Mesodermal cell (in vitro differentiated cells): ENCODE measurements at regions not wholly inside any gene's neighbourhood (a gene's known extent, or its start where the extent isn't known, plus 50 kb on each side); places are given as distances from the start of the nearest gene placed in this dataset.

ENCODE experiments used
- H3K27ac ChIP-seq: 2 replicates; pipeline ENCODE4 v1.7.0; 2013; ENCODE audit warnings: mild to moderate bottlenecking, low read depth, low read length, moderate library complexity; ENCODE audit not compliant: severe bottlenecking
- H3K36me3 ChIP-seq: 2 replicates; pipeline ENCODE4 v1.7.1; 2013; ENCODE audit warnings: mild to moderate bottlenecking, low read length, moderate library complexity; ENCODE audit not compliant: control insufficient read depth, insufficient read depth
- H3K4me1 ChIP-seq: one replicate; pipeline ENCODE4 v1.7.1; 2013; ENCODE audit warnings: mild to moderate bottlenecking, low read length; ENCODE audit not compliant: insufficient read depth, control insufficient read depth, poor library complexity, severe bottlenecking
- H3K4me3 ChIP-seq: 2 replicates; pipeline ENCODE4 v1.7.0; 2013; ENCODE audit warnings: low read length, control low read depth, mild to moderate bottlenecking; ENCODE audit not compliant: insufficient read depth, poor library complexity, severe bottlenecking; ENCODE audit errors: extremely low read depth
- H3K9me3 ChIP-seq: 2 replicates; pipeline ENCODE4 v1.7.1; 2013; ENCODE audit warnings: mild to moderate bottlenecking, low read length, moderate library complexity; ENCODE audit not compliant: control insufficient read depth
- WGBS, 2 experiments: methylation state at CpG; one replicate each; pipeline ENCODE4 v1.1.5; 2013; ENCODE audit warnings: missing lambda C conversion rate in 2 of 2; ENCODE audit not compliant: insufficient coverage in 2 of 2; 5-methylcytosine and 5-hydroxymethylcytosine counted together

GRCh38 chr13:26456650-26457049 is 100.8 kb upstream of the WASF3 start:
- Histone ChIP-seq H3K4me3 (no peak overlapping the region), H3K4me1 (peaks cover 3% of the 10 kb centered on the region), H3K27ac (no peak overlapping the region), H3K9me3 (no peaks in the 10 kb centered on the region), H3K36me3 (no peaks in the 10 kb centered on the region)
- 100% methylated on average over 2 of the region's 2 CpGs; no CpG with 5 or more reads in 1 of the 2 experiments for WGBS, 2 experiments

GRCh38 chr13:26457212-26457611 is 100.3 kb upstream of the WASF3 start:
- H3K27ac ChIP-seq, result no peak overlapping the region
- H3K36me3 ChIP-seq, result no peaks in the 10 kb centered on the region
- H3K4me1 ChIP-seq, result peaks cover 3% of the 10 kb centered on the region
- H3K4me3 ChIP-seq, result no peak overlapping the region
- H3K9me3 ChIP-seq, result no peaks in the 10 kb centered on the region

- Histone ChIP-seq H3K4me1 (peaks cover 3% of the 10 kb centered on the region), H3K9me3 (no peaks in the 10 kb centered on the region), H3K27ac (no peak overlapping the region), H3K4me3 (no peak overlapping the region), H3K36me3 (no peaks in the 10 kb centered on the region)
- 86 to 97% methylated on average over 6 to 10 of the region's 10 CpGs for WGBS, 2 experiments
Observed at GRCh38 chr13:26458196-26458749, 99.2 kb upstream of the WASF3 start.

- Histone ChIP-seq H3K27ac (no peak overlapping the region), H3K36me3 (no peaks in the 10 kb centered on the region), H3K9me3 (no peaks in the 10 kb centered on the region), H3K4me1 (peaks cover 3% of the 10 kb centered on the region), H3K4me3 (no peak overlapping the region)
- 77 to 93% methylated on average over 6 of the region's 9 CpGs for WGBS, 2 experiments
Observed at GRCh38 chr13:26459276-26460131, 98.0 kb upstream of the WASF3 start.

GRCh38 chr13:26460648-26461047 is 96.8 kb upstream of the WASF3 start:
- H3K4me3 ChIP-seq, result no peak overlapping the region
- 81 to 83% methylated on average over 4 to 6 of the region's 6 CpGs for WGBS, 2 experiments
- no peak overlapping the region for H3K27ac ChIP-seq
- no peaks in the 10 kb centered on the region for H3K36me3 ChIP-seq
- H3K9me3 ChIP-seq, result no peaks in the 10 kb centered on the region
- peaks cover 3% of the 10 kb centered on the region for H3K4me1 ChIP-seq

GRCh38 chr13:26463296-26463695 is 94.2 kb upstream of the WASF3 start:
- Histone ChIP-seq H3K9me3 (no peaks in the 10 kb centered on the region), H3K4me1 (peaks cover 3% of the 10 kb centered on the region), H3K36me3 (no peaks in the 10 kb centered on the region), H3K27ac (no peak overlapping the region), H3K4me3 (no peak overlapping the region)
- 100% methylated on average over 1 to 3 of the region's 6 CpGs for WGBS, 2 experiments

GRCh38 chr13:26463848-26464247 is 93.6 kb upstream of the WASF3 start:
- Histone ChIP-seq H3K4me3 (no peak overlapping the region), H3K9me3 (no peaks in the 10 kb centered on the region), H3K4me1 (peaks cover 3% of the 10 kb centered on the region), H3K27ac (no peak overlapping the region), H3K36me3 (no peaks in the 10 kb centered on the region)
- 96 to 100% methylated on average over 4 of the region's 5 CpGs for WGBS, 2 experiments

GRCh38 chr13:26465514-26465913 is 92.0 kb upstream of the WASF3 start:
- H3K4me3 ChIP-seq, result no peak overlapping the region
- H3K9me3 ChIP-seq, result no peaks in the 10 kb centered on the region
- WGBS, 2 experiments, result 86 to 98% methylated on average over 5 to 12 of the region's 12 CpGs
- H3K4me1 ChIP-seq, result no peaks in the 10 kb centered on the region
- no peak overlapping the region for H3K27ac ChIP-seq
- H3K36me3 ChIP-seq, result no peaks in the 10 kb centered on the region

GRCh38 chr13:26465954-26466353 is 91.5 kb upstream of the WASF3 start:
- Histone ChIP-seq H3K27ac (no peak overlapping the region), H3K9me3 (no peaks in the 10 kb centered on the region), H3K36me3 (no peaks in the 10 kb centered on the region), H3K4me3 (no peak overlapping the region), H3K4me1 (no peaks in the 10 kb centered on the region)

- Histone ChIP-seq H3K9me3 (no peaks in the 10 kb centered on the region), H3K4me1 (no peaks in the 10 kb centered on the region), H3K27ac (no peak overlapping the region), H3K36me3 (no peaks in the 10 kb centered on the region), H3K4me3 (no peak overlapping the region)
- 59 to 75% methylated on average over 3 to 5 of the region's 6 CpGs for WGBS, 2 experiments
Observed at GRCh38 chr13:26468265-26468801, 89.2 kb upstream of the WASF3 start.

GRCh38 chr13:26469602-26470001 is 87.9 kb upstream of the WASF3 start:
- Histone ChIP-seq H3K36me3 (no peaks in the 10 kb centered on the region), H3K27ac (no peak overlapping the region), H3K4me3 (no peak overlapping the region), H3K9me3 (no peaks in the 10 kb centered on the region), H3K4me1 (no peaks in the 10 kb centered on the region)
- 91 to 93% methylated on average over 3 to 4 of the region's 4 CpGs for WGBS, 2 experiments
